ENCODE measurements at regions not wholly inside any gene's neighbourhood (a gene's known extent, or its start where the extent isn't known, plus 50 kb on each side); places are given as distances from the start of the nearest gene placed in this dataset.

DNA sequence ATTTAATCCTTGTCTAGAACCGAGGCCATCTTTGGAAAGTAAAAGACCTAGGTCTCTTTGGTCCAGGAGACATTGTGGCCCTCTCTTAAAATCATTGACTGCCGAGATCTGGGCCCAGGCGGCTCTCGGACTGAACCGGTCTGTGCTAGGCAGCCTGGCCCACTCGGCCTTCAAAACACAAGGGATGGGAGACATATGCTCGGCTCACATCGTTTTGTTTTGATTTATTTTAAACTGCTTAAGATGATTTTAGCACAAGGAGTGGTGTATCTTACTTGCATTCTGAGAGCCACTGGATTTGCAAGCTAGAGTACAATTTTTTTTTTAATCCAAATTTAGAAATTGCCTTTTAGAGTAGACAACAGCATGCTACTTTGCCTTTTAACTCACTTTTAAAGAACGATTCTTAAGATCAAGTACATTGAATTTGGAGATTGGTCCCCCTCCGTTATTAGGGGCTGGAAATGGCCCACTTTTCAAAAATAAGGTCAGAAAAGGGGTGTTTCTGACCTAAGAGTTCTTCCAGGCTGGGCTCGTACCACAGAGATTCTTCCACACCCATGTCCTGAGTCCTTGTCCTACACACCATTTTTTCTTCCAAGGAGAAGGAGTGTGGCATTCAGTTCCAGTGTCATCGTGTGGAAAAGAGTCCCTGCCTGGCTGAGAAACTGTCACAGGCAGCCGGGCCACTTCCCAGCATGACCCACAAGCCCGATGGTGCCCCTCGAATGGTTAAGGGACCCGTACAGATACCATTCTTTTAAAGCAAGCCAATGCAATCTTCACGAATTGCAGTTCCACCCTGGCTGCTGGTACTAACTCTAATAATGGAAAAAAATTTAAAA lies 80.5 kb upstream of the WNT7B start:
- Mint-ChIP-seq H3K9me3 (no peaks in the 10 kb centered on the region), H3K27me3 (no peaks in the 10 kb centered on the region), H3K36me3 (peaks cover 0 to 10% (median 4%) of the 10 kb centered on the region in 3 donors), H3K4me3 (peak overlapping the region; percentile 29 to 76 (median 54)), H3K27ac (peak overlapping the region; percentile 71 to 92 (median 88)), H3K4me1 (peaks cover 18 to 64% (median 49%) of the 10 kb centered on the region in 4 donors)
- POLR2A ChIA-PET = interaction anchor here (1.1 to 1.7 kb wide), 2 partner anchors 15 to 44 kb away, joined by 3 to 7 read pairs; no protein-coding TSS in a partner anchor
- DNase-seq (no peak), ATAC-seq (no peak)

DNA sequence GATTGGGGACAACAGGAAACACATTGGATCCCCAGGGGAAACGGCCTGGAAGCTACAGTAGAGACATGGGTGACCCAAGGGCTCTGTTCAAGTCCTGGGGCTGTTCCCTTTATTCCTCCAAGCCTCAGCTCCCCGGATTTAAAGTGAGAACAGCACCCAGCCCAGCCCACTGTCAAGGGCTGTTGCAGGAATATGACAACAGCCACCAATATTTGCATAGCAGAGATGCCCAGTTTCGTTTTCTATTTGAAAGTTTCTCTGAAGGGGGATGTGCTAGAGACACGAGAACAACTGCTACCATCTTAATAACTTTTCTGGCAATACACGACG lies 81.1 kb upstream of the WNT7B start:
- DNase-seq (peak in 2 of 10 donors; percentile 34 to 46), ATAC-seq (peak; percentile 31 to 54)
- H3K27ac Mint-ChIP-seq = peak overlapping the region; percentile 71 to 92 (median 88)
- H3K27me3 Mint-ChIP-seq = no peaks in the 10 kb centered on the region
- H3K36me3 Mint-ChIP-seq = peaks cover 0 to 13% (median 5%) of the 10 kb centered on the region in 3 donors
- peaks cover 18 to 63% (median 48%) of the 10 kb centered on the region in 4 donors for H3K4me1 Mint-ChIP-seq
- POLR2A ChIA-PET = interaction anchor here (1.1 to 1.7 kb wide), 2 partner anchors 15 to 45 kb away, joined by 3 to 7 read pairs; no protein-coding TSS in a partner anchor
- H3K4me3 Mint-ChIP-seq = peak overlapping the region; percentile 29 to 76 (median 54)
- H3K9me3 Mint-ChIP-seq = no peaks in the 10 kb centered on the region

DNA sequence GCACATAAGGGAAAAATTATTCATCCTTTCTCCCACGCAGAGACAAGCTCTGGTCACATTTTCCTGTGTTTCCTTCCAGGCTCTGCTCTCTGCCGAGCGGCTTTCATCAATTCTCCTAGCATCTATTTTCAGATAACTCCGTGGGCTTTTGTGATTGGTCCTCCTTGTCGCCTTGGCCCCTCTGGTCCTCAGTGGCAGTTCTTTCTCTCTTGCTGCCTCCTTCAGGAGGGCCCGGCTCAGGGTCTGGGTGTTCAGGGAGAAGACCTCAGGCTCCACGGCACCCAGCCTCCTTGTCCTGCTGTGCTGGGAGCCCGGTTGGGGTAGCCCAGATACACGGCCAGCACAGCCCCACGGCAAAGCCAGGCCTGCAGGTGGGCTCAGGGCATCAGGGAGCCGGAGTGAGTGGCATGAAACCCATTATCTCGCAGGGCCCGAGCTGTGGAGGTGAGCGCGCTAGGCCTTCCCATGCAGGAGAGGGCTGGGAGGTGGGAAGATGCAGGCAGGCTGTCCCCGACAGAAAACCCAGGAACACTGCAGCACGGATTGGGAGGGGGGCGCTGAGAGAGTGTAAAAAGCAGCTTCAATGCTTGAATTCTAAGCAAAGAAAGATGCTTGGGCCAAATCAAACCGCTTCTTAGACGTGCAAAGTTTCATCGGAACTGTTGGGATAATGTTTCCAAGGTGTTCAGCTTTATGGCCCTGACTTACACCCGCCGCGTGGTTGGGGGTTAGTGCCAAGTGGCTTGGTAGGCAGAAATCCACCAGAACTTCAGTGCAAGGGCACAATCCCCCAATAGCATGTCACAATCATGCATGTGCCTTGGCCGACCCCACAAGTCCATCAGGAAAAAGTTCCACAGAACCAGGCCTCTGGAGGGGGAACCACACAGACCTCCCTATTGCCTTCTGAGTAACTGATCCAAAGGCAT lies 81.9 kb upstream of the WNT7B start:
- H3K9me3 Mint-ChIP-seq = no peaks in the 10 kb centered on the region
- H3K36me3 Mint-ChIP-seq = peaks cover 0 to 16% (median 5%) of the 10 kb centered on the region in 3 donors
- H3K27me3 Mint-ChIP-seq = no peaks in the 10 kb centered on the region
- peak in 1 of 10 donors; percentile 37 for DNase-seq
- peak overlapping the region in 6 of 10 donors; percentile 18 to 91 (median 63) for H3K27ac Mint-ChIP-seq
- H3K4me1 Mint-ChIP-seq = peaks cover 21 to 64% (median 52%) of the 10 kb centered on the region in 4 donors
- H3K4me3 Mint-ChIP-seq = peak overlapping the region in 1 of 10 donors; percentile 26
- ATAC-seq = no peak
- POLR2A ChIA-PET = interaction anchor here (1.1 to 1.7 kb wide), 2 partner anchors 14 to 45 kb away, joined by 3 to 7 read pairs; no protein-coding TSS in a partner anchor

DNA sequence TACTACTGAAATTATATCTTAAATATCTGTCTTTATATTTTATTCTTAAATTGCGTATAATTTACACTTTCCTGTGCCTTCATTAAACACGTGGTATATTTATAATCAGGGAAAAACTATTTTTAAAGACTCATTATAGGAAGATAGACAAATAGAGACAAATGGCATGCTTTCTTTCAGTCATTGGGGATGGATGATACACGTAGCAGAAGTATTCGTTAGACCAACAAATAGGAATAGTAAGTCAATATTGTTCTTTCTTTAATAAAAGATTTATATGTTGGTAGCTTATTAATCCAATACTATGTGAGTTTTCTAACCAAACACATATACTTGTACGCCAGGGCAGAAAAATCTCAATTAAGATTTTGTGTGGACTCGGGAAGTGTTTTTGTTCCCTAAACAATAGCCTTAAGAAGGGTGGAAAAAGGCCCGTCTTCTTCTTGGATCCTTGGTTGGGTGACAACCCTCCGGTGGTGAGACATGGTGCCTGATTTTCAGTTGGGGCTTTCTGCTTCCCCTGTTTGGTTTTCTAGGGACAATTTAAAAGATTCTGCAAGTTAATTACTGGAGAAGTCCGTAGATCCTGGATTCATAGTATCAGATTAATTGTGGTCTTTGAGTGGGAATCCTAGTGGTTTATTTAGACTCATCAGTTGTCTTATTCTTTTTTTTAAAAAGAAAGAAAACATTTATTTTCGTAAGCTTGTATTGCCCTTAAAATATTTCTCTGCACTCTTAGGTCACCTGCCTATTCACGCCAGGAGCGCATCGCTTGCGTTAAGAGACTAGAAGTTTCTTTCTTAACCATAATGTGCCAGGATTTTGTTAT lies 83.5 kb upstream of the WNT7B start:
- Mint-ChIP-seq H3K27ac (no peak overlapping the region), H3K9me3 (no peaks in the 10 kb centered on the region), H3K27me3 (no peaks in the 10 kb centered on the region), H3K4me3 (no peak overlapping the region), H3K36me3 (peaks cover 0 to 16% (median 5%) of the 10 kb centered on the region in 3 donors), H3K4me1 (peaks cover 22 to 67% (median 47%) of the 10 kb centered on the region in 4 donors)
- DNase-seq (no peak), ATAC-seq (no peak)
- POLR2A ChIA-PET = no interaction called here

DNA sequence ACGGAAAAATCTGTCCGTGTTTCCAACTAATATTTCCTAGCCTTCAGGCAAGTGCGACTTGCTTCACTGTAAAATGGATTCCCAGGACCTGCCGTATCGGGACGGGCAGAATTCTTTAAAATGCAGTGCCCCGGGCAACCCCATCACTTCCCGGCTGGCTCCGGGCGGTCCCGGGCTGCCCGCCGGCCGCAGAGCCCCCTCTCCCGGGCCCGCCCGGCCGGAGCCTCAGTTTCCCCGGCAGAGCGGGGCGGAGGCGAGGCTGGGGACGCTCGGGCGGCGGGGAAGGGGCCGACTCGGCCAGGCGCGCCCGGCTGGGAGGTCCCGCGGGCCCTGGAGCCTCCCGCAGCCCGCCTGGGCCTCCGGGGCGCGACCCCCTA lies 84.2 kb upstream of the WNT7B start:
- DNase-seq (no peak), ATAC-seq (no peak)
- peaks cover 0 to 16% (median 5%) of the 10 kb centered on the region in 3 donors for H3K36me3 Mint-ChIP-seq
- H3K9me3 Mint-ChIP-seq = no peaks in the 10 kb centered on the region
- no peak overlapping the region for H3K4me3 Mint-ChIP-seq
- H3K4me1 Mint-ChIP-seq = peaks cover 22 to 63% (median 42%) of the 10 kb centered on the region in 4 donors
- H3K27me3 Mint-ChIP-seq = no peaks in the 10 kb centered on the region
- no peak overlapping the region for H3K27ac Mint-ChIP-seq
- POLR2A ChIA-PET = no interaction called here

DNA sequence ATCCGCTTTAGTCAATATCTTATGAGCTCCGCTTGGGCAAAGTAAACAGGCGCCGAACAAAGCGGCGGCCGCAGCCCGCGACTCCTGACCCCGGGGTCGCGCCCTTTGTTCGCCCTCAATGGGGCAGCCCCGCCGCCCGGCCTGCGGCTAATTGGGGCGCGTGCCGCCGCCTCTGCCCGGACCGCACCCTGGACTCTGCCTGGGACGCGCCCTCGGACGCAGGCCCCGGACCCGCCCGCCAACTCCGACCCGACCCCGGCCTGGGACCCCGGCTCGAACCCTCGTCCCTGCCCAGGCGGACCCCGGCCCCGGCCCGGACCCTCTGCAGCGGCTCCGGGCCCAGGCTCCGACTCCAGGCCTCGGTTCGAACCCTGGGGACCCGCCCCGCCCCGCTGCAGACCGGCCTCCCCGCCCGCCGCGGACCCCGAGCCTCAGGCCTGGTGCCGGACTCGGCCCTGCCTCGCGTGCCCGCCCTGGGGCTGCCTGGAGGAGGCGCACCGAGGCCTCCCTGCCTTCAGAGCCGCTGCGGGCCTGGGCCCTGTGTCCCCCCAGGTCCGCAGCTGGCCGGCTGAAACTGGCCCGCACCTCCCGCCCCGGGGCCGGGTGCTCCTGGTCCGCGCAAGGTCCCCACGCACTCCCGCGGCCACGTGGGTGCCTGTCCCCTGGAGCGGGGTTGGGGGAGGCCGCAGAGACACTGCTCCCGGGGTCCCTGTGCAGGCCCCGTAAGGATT lies 84.7 kb upstream of the WNT7B start:
- ATAC-seq = no peak
- Mint-ChIP-seq H3K27me3 (no peaks in the 10 kb centered on the region), H3K9me3 (no peaks in the 10 kb centered on the region), H3K27ac (no peak overlapping the region), H3K36me3 (peaks cover 0 to 16% (median 5%) of the 10 kb centered on the region in 3 donors), H3K4me3 (no peak overlapping the region), H3K4me1 (peaks cover 24 to 64% (median 43%) of the 10 kb centered on the region in 4 donors)
- peak in 1 of 10 donors; percentile 55 for DNase-seq
- POLR2A ChIA-PET = interaction anchor here (1.4 kb wide), 1 partner anchor 9 kb away, joined by 4 read pairs; no protein-coding TSS in a partner anchor

DNA sequence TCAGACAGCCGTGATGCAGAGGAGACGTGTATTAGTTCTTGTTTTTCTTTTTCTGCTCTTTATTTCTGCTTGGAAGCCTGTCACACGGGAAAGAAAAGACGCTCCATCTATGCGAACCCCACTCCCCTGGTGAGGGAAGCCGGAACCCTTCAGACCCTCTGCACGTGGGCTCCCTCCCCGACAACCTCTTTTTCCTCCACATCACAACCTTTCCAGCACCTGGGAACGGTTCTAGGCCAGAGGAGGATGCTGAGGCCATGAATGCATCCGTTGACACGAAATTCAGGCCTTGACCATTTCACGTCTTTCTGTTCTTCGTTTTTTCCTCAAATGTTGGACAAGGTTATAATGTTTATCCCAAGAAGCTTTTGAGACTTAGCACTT lies 85.3 kb upstream of the WNT7B start:
- peak overlapping the region in 1 of 10 donors; percentile 46 for H3K4me3 Mint-ChIP-seq
- H3K36me3 Mint-ChIP-seq = peaks cover 0 to 16% (median 5%) of the 10 kb centered on the region in 3 donors
- DNase-seq = no peak
- H3K27me3 Mint-ChIP-seq = no peaks in the 10 kb centered on the region
- H3K9me3 Mint-ChIP-seq = no peaks in the 10 kb centered on the region
- peak overlapping the region in 3 of 10 donors; percentile 13 to 62 (median 43) for H3K27ac Mint-ChIP-seq
- H3K4me1 Mint-ChIP-seq = peaks cover 26 to 64% (median 45%) of the 10 kb centered on the region in 4 donors
- POLR2A ChIA-PET = interaction anchor here (1.4 kb wide), 1 partner anchor 10 kb away, joined by 4 read pairs; no protein-coding TSS in a partner anchor
- ATAC-seq = no peak

DNA sequence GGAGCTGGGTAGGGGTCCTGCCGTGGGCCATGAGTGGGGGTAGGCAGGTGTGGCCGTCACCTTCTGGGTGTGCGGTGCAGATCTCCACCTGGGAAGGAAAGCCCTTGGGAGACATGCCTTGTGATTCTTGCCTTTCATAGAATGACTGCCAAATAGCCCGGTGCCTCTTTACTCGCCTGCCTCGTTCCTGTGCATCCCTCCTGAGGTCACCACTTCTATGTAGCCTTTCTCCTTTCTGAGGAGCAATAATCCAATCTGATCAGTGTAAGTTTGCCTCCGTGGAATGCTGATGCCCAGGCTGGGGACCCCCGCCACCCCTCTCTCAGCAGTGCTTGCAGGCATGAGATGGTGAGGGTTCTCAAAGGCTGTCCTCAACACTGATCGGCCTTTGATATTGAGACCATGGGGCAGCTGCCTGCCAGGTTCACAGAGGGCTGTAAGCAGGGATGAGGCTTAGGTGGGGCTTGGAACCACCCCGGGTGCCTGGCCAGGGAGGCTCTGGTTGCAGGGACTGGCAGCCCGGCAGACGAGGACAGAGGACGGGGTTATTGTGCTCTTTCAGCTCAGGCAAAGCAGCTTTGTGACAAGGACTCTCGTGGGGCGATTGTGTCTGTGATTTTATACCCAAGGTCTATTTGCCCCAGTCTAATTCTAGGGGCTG lies 86.1 kb upstream of the WNT7B start:
- POLR2A ChIA-PET = interaction anchor here (1.4 kb wide), 1 partner anchor 11 kb away, joined by 4 read pairs; no protein-coding TSS in a partner anchor
- DNase-seq (peak in 1 of 10 donors; percentile 62), ATAC-seq (no peak)
- Mint-ChIP-seq H3K4me1 (peaks cover 24 to 61% (median 40%) of the 10 kb centered on the region in 4 donors), H3K27me3 (no peaks in the 10 kb centered on the region), H3K9me3 (no peaks in the 10 kb centered on the region), H3K4me3 (no peak overlapping the region), H3K36me3 (peaks cover 0 to 16% (median 5%) of the 10 kb centered on the region in 3 donors), H3K27ac (peak overlapping the region in 3 of 10 donors; percentile 37 to 65 (median 59))

DNA sequence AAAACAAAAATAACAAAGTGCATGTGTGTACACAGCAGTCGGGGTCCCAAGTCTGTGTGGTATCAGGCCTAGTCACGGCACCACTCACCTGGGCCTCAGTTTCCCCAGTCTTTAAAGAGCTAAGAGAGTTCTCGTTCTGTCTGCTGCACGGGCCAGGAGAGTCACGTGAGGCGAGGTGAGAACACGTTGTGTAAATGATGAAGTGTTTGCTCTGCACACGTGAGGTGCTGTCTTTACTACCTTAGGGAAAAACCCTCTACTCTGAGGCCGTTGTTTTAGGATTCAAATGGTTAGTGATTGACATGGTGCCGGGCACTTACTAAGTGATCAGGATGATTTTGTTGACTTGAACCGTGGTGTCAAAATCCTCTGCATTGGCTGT lies 86.5 kb upstream of the PPARA start:
- Mint-ChIP-seq H3K27me3 (no peaks in the 10 kb centered on the region), H3K4me1 (peaks cover 25 to 61% (median 38%) of the 10 kb centered on the region in 4 donors), H3K9me3 (no peaks in the 10 kb centered on the region), H3K36me3 (peaks cover 0 to 16% (median 5%) of the 10 kb centered on the region in 3 donors), H3K4me3 (no peak overlapping the region), H3K27ac (peak overlapping the region in 2 of 10 donors; percentile 59 to 65)
- POLR2A ChIA-PET = interaction anchor here (0.5 kb wide), 1 partner anchor 26 kb away, joined by 4 read pairs; no protein-coding TSS in a partner anchor
- ATAC-seq (no peak), DNase-seq (no peak)

DNA sequence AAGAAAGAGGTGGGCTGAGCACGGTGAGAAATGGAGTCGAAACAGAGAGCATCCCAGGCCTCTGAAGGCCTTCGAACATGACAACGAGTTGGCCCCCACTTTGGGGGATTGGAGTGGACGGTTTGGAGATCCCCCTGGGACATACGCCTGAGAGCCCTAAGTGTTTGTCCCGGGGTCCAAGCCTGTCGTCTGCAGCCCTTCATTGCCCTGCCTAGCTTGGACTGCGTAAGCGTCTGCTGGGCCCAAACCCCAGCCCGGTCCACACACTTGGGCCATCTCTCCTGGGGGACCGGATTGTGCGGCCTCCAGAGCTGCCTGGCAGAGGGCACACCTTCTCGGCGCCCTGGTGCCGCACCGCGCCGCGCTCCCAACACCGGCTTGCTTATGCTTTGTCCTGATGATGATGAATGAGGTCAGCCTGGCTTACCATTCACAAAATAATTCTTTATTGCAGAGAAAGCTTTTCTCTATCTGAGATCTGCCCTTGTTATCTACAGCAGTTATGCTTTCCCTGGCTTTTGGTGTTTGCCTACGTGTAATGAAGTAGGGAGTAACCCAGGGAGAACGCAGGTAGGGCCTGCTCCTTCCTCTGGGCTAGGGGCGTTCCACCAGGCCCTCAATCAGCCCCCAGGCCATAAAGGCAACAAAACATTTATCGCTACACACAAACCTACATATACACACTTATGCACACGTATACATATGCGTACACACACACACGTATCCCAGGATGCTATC lies 85.9 kb upstream of the PPARA start:
- H3K4me3 Mint-ChIP-seq = no peak overlapping the region
- no peaks in the 10 kb centered on the region for H3K27me3 Mint-ChIP-seq
- POLR2A ChIA-PET = no interaction called here
- peak overlapping the region in 1 of 10 donors; percentile 48 for H3K27ac Mint-ChIP-seq
- peaks cover 29 to 63% (median 40%) of the 10 kb centered on the region in 4 donors for H3K4me1 Mint-ChIP-seq
- DNase-seq = peak in 1 of 10 donors; percentile 21
- ATAC-seq = no peak
- H3K36me3 Mint-ChIP-seq = peaks cover 0 to 13% (median 5%) of the 10 kb centered on the region in 3 donors
- H3K9me3 Mint-ChIP-seq = no peaks in the 10 kb centered on the region
